SIG-M5 treated with dmso at 0.1 percent for 504 hours (cell line): ENCODE measurements at regions not wholly inside any gene's neighbourhood (a gene's known extent, or its start where the extent isn't known, plus 50 kb on each side); places are given as distances from the start of the nearest gene placed in this dataset.
A peak's percentile ranks its signal among the peaks of the same experiment; 100 is the strongest.

Experiments
- DNase-seq: peaks from one replicate; lab custom pipeline; 2025; ENCODE audit not compliant: unreplicated experiment; lab: John Stamatoyannopoulos, UW

DNA sequence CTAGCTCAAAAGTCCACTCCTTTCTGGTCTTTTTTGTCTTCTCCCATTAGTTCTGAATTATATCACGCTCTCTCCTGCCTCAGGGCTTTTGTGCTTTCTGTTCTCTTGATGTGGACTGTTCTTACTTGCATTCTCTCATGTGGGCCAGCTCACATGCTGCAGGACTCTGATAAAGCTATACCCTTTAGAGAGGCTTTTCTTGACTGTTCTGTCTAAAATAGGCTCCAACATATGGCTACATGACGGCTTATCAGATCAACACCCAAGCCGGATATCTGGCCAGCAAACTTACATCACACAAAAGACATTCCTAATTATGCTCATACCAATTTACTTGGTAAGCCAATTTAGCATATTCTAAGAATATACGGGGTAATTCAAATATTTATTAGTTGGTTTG is 1494.5 kb downstream of the TECRL start:
- DNase-seq = no peak

- no peak for DNase-seq
Observed at GRCh38 chr4:62913065-62913464, 1496.2 kb downstream of the TECRL start.

GRCh38 chr4:62912531-62912930 is 1496.7 kb downstream of the TECRL start:
- no peak for DNase-seq

DNA sequence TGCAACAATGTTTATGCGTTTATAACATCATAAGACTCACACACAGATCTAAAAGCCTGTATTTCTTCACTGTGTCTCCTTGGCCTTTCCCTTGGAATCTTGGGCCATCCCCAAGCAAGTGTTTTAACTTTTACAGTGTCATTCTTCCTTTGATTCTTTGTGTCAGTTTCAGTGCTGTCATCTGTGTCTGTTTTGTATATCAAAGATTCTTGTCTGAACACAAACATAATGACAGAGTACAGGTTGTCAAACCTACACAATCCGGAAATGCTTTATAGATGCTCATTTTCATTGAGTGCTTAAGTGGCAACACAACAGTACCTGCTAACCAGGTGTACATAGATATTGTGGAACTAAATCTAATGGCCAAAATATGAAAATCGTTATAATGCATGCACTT is 1500.0 kb downstream of the TECRL start:
- DNase-seq = no peak

GRCh38 chr4:62901101-62901500 is 1508.1 kb downstream of the TECRL start:
- no peak for DNase-seq

DNA sequence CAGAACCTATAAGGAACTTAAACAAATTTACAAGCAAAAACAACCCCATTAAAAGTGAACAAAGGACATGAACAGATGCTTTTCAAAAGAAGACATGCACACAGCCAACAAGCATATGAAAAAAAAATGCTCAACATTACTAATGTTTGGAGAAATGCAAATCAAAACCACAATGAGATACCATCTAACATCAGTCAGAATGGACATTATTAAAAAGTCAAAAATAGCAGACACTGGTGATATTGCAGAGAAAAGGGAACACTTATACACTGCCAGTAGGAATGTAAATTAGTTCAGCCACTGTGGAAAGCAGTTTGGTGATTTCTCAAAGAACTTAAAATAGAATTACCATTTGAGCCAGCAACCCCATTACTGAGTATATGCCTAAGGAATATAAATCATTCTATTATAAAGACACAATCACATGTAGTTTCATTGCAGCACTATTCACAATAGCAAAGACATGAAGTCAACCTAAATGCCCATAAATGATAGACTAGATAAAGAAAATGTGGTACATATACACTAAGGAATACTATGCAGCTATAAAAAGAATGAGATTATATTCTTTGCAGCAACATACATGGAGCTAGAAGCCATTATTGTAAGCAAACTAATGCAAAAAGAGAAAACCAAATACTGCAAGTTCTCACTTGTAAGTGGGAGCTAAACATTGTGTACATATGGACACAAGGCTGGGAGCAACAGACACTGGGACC is 1509.4 kb downstream of the TECRL start:
- no peak for DNase-seq

GRCh38 chr4:62898115-62898514 is 1511.1 kb downstream of the TECRL start:
- DNase-seq = no peak

DNA sequence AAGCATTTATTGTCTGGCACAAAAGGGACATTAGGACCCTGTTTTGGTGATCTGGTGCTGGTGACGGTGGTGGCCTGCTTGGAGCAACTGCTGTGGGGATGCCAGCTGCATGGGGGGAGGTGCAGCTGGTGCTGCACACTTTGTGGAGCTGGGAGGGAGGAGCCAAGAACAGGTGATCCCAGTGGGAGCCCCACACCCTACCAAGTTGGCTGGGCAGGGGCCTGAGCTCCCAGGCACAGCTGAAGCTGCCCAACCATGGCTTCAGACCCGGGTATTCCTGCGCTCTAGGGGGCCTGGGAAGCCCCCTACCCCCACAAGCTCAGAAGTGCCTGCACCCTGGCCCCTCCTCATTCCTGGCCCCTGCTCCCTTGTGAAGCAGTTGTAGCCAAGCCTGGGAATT is 1512.5 kb downstream of the TECRL start:
- no peak for DNase-seq

DNA sequence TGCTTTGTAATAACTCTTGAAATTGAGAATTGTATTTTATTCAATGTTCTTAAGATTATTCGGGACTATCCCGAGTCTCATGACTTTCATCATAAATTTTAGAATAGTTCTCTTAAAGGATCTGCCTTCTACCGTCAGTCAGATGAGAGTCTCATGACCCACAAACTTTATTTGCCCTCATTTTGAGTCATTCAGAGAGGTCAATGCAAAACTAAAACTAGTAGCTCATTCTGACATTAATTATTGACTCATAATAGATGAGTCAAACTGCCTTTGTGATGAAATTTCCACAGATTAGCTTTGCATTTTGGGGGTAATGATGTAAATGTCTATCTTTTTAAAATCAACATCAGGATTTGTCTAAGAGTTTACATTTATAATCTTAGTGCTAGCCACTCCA is 1527.3 kb downstream of the TECRL start:
- DNase-seq = no peak

GRCh38 chr4:62881210-62881609 is 1528.0 kb downstream of the TECRL start:
- DNase-seq = no peak

DNA sequence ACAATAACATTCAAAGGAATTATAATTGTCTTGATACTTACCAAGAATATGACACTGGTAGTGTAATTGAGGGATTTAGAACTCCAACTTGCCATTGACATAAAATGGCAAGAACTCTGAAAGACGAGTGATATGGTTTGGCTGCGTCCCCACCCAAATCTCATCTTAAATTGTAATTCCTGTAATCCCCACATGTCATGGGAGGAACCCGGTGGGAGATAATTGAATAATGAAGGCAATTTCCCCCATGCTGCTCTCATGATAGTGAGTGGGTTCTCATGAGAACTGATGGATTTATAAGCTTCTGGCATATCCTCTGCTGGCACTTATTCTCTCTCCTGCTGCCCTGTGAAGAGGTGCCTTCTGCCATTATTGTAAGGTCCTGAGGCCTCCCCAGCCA is 1536.4 kb downstream of the TECRL start:
- DNase-seq = no peak

- no peak for DNase-seq
Observed at GRCh38 chr4:62871078-62871477, 1538.2 kb downstream of the TECRL start.

DNA sequence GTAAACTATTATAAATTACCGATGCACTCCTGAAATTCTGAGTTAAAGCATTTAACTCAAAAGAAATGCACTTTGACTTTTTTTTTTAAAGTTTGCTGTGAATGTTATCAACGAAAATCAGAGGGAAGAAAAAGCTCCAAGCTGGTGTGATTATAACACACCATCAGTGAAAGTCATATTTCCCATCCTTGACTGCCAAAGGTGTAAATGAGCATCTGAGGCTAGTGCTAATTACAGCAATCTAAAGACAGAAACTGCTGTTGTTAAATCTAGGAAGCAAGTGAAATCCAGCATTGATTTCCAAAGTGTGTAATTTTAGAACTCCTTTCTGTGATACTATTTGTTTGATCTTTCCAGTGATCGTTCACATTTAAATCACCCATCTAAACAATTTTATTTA is 1538.8 kb downstream of the TECRL start:
- no peak for DNase-seq

- no peak for DNase-seq
Observed at GRCh38 chr4:62865261-62865660, 1544.0 kb downstream of the TECRL start.

- DNase-seq = no peak
Observed at GRCh38 chr4:62849696-62850095, 1559.6 kb downstream of the TECRL start.

DNA sequence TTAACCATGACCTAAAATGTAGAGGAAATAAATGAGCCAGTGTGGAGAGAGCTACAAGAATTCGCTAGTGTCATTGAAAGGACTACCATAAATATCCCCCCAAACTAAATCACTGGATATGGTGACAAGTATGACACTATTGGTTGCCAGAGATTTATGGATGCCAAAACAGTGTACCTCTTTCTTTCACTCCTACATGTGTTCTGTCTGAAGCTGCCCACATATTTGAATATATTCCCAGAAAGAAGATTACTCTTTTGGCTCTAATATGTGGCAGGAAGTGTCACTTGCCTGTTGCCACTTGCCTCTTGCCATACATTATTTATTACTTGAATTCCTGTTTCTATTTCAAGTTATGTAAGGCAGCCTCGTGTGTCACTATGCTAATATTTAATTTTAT is 1573.6 kb downstream of the TECRL start:
- no peak for DNase-seq

GRCh38 chr4:62822306-62822705 is 1586.9 kb downstream of the TECRL start:
- DNase-seq = no peak

DNA sequence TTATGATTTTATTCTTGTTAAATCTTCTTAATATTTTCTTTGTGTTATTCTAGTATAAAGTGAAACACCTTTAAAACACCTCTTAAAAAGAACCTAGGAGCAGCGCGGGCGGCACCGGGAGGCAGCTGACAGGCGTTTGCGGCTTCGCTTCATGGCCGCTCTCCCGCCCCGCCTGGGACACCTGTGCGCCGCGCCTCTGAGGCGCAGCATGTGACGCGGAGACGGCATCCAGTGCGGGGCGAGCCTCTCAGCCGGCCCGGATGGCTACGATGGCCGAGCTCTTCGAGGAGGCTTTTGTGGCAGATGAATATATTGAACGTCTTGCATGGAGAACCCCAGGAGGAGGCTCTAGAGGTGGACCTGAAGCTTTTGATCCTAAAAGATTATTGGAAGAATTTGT is 1592.7 kb downstream of the TECRL start:
- DNase-seq = no peak

GRCh38 chr4:62814510-62815047 is 1594.7 kb downstream of the TECRL start:
- peak; percentile 78 for DNase-seq

DNA sequence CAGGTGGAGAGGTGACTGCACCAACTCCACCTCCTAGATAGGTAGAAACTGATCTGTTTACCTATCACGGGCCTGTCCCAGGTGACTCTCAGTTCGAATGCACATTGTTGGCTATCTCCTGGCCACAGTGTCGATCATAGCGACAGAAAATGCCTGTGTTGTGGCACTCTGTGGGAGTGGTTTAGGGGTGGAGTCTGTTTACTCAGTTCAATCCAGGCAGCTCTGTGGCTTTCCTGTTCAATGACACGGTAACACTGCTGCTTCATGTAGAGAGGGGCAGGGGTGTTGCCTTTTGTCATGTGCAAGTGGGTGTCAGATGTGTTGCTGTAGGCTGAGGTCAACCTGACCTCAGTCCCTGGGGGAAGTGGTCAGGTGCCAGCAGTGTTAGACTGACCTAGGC is 1602.4 kb downstream of the TECRL start:
- no peak for DNase-seq

DNA sequence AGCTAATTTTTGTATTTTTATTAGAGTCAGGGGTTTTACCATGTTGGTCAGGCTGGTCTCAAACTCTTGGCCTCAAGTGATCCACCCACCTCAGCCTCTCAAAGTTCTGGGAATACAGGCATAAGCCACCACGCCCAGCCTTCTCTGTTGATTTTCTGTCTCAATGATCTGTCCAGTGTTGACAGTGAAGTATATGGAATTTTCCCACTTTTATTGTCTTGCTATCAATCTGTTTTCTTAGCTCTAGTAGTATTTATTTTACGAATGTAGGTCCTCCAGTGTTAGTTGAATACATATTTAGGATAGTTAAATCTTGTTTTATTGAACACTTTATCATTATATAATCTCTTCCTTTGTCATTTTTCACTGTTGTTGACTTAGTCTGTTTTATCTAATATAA is 1603.9 kb downstream of the ADGRL3 start:
- DNase-seq = no peak

GRCh38 chr4:62797221-62797620 is 1597.1 kb downstream of the ADGRL3 start:
- no peak for DNase-seq

GRCh38 chr4:62791386-62791785 is 1591.3 kb downstream of the ADGRL3 start:
- no peak for DNase-seq
